ENCODE measurements at regions not wholly inside any gene's neighbourhood (a gene's known extent, or its start where the extent isn't known, plus 50 kb on each side); places are given as distances from the start of the nearest gene placed in this dataset.

DNA sequence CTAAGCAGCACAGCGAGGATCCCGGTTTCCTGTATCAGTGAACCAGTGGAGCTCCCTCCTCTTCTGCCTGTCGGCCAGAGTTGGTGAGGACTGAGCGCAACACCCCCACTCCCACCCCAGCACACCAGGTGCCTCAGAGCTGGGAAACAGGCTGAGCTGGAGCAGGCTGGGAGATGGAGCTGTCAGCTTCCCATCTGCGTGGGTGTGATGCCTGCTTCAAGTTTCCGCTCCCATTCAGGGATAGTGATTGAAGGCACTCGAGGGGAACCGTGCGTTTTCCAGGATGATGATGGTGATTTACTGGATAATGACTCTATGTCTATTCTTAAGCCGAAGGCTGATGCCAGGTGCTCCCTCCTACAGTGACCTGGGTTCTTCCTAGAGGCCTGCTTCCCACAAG, 144.5 kb downstream of the TMEM132E start:
- no peak overlapping the region for H3K27ac ChIP-seq
- TF ChIP-seq CTCF (IDR thresholded peaks at IDR 0.05; ENCODE audit: low read depth, low read length), result no peak
- H3K27me3 ChIP-seq (ENCODE audit: insufficient read depth, low read depth, severe bottlenecking), result no peaks in the 10 kb centered on the region
- no peaks in the 10 kb centered on the region for H3K9me3 ChIP-seq (ENCODE audit: severe bottlenecking)
- no peaks in the 10 kb centered on the region for H3K36me3 ChIP-seq
- no peak for DNase-seq
- no peak overlapping the region for H3K4me3 ChIP-seq (ENCODE audit: low read depth, low read length)

GRCh38 chr17:34721326-34721725, 141.9 kb downstream of the TMEM132E start:
- no peak for TF ChIP-seq CTCF (IDR thresholded peaks at IDR 0.05; ENCODE audit: low read depth, low read length)
- Histone ChIP-seq H3K9me3 (ENCODE audit: severe bottlenecking) (no peaks in the 10 kb centered on the region), H3K27ac (no peak overlapping the region), H3K27me3 (ENCODE audit: insufficient read depth, low read depth, severe bottlenecking) (no peaks in the 10 kb centered on the region), H3K4me3 (ENCODE audit: low read depth, low read length) (no peak overlapping the region), H3K36me3 (no peaks in the 10 kb centered on the region)
- no peak for DNase-seq

GRCh38 chr17:34720760-34721159, 141.4 kb downstream of the TMEM132E start:
- DNase-seq, result no peak
- Histone ChIP-seq H3K27me3 (ENCODE audit: insufficient read depth, low read depth, severe bottlenecking) (no peaks in the 10 kb centered on the region), H3K4me3 (ENCODE audit: low read depth, low read length) (no peak overlapping the region), H3K9me3 (ENCODE audit: severe bottlenecking) (no peaks in the 10 kb centered on the region), H3K27ac (no peak overlapping the region), H3K36me3 (no peaks in the 10 kb centered on the region)
- TF ChIP-seq CTCF (IDR thresholded peaks at IDR 0.05; ENCODE audit: low read depth, low read length), result no peak

DNA sequence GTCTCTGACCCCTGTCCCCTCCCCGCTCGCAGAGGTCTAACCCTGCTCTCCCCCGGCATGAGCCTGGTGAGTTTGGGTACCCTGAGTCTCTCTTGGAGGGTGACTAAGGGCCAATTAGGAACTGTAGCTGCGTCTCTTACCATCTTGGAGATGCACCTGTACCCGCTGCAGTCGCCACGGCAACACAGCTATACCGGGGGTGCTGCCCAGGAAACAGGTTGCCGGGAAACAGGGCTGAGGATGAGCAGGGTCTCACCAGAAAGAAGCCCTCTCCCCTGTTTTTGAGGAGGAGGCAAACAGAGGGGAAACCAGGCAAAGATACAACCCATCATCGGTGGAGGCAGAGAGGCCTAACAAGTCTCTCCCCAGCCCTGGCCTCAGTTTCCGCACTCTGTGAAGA, 140.2 kb downstream of the TMEM132E start:
- DNase-seq, result no peak
- H3K9me3 ChIP-seq (ENCODE audit: severe bottlenecking), result no peaks in the 10 kb centered on the region
- H3K27me3 ChIP-seq (ENCODE audit: insufficient read depth, low read depth, severe bottlenecking), result no peaks in the 10 kb centered on the region
- H3K27ac ChIP-seq, result no peak overlapping the region
- no peak for TF ChIP-seq CTCF (IDR thresholded peaks at IDR 0.05; ENCODE audit: low read depth, low read length)
- no peaks in the 10 kb centered on the region for H3K36me3 ChIP-seq
- H3K4me3 ChIP-seq (ENCODE audit: low read depth, low read length), result no peak overlapping the region

DNA sequence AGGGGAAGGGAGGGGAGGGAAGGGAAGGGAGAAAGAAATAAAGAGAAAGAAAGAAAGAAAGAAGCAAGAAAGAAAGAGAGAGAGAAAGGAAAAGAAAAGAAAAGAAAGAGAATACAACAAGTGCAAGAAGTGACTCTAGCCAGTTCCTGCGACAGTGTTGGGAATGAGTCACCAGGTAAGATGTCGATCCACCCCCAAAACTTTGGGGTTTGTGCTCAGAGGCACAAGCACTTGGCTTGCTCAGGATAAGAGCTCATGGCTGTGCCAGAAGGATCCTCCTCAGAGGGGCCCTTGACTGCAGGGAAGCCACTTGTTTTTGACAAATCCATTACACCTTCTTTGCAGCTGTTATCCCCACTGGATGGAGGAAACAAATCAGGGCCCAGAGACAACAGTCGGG, 137.7 kb downstream of the TMEM132E start:
- no peak for DNase-seq
- Histone ChIP-seq H3K4me3 (ENCODE audit: low read depth, low read length) (no peak overlapping the region), H3K27me3 (ENCODE audit: insufficient read depth, low read depth, severe bottlenecking) (no peaks in the 10 kb centered on the region), H3K27ac (no peak overlapping the region), H3K9me3 (ENCODE audit: severe bottlenecking) (no peaks in the 10 kb centered on the region), H3K36me3 (no peaks in the 10 kb centered on the region)
- no peak for TF ChIP-seq CTCF (IDR thresholded peaks at IDR 0.05; ENCODE audit: low read depth, low read length)

- Histone ChIP-seq H3K4me3 (ENCODE audit: low read depth, low read length) (no peak overlapping the region), H3K9me3 (ENCODE audit: severe bottlenecking) (no peaks in the 10 kb centered on the region), H3K36me3 (no peaks in the 10 kb centered on the region), H3K27ac (no peak overlapping the region), H3K27me3 (ENCODE audit: insufficient read depth, low read depth, severe bottlenecking) (no peaks in the 10 kb centered on the region)
- DNase-seq, result no peak
- no peak for TF ChIP-seq CTCF (IDR thresholded peaks at IDR 0.05; ENCODE audit: low read depth, low read length)
Observed at GRCh38 chr17:34716291-34716690, 136.9 kb downstream of the TMEM132E start.

Data from WERI-Rb-1 (cell line).